GM18909 (cell line): ENCODE measurements at regions not wholly inside any gene's neighbourhood (a gene's known extent, or its start where the extent isn't known, plus 50 kb on each side); places are given as distances from the start of the nearest gene placed in this dataset.

Experiments
- ATAC-seq: cut with Tn5 transposase; IDR thresholded peaks from one replicate; pipeline ENCODE4 v1.9.1; 2021; ENCODE audit warnings: mild to moderate bottlenecking; ENCODE audit not compliant: unreplicated experiment, poor library complexity

GRCh38 chr2:128521482-128521881 is 202.8 kb upstream of the HS6ST1 start:
- ATAC-seq: no peak

- ATAC-seq: no peak
These were observed 204.2 kb upstream of the HS6ST1 start for GRCh38 chr2:128522829-128523228.

GRCh38 chr2:128523457-128523856 is 204.8 kb upstream of the HS6ST1 start:
- ATAC-seq: no peak

GRCh38 chr2:128524183-128524582 is 205.5 kb upstream of the HS6ST1 start:
- ATAC-seq: no peak

GRCh38 chr2:128525653-128526052 is 207.0 kb upstream of the HS6ST1 start:
- no peak for ATAC-seq

- ATAC-seq: no peak
These were observed 207.8 kb upstream of the HS6ST1 start for GRCh38 chr2:128526455-128526976.

GRCh38 chr2:128528133-128528532 is 209.5 kb upstream of the HS6ST1 start:
- ATAC-seq: no peak

GRCh38 chr2:128530025-128530573 is 211.4 kb upstream of the HS6ST1 start:
- ATAC-seq: no peak

GRCh38 chr2:128531856-128532255 is 213.2 kb upstream of the HS6ST1 start:
- no peak for ATAC-seq

GRCh38 chr2:128533101-128533500 is 214.4 kb upstream of the HS6ST1 start:
- no peak for ATAC-seq

- ATAC-seq: no peak
These were observed 216.2 kb upstream of the HS6ST1 start for GRCh38 chr2:128534688-128535392.

- ATAC-seq: no peak
These were observed 217.3 kb upstream of the HS6ST1 start for GRCh38 chr2:128535953-128536352.

GRCh38 chr2:128536925-128537620 is 218.4 kb upstream of the HS6ST1 start:
- ATAC-seq: no peak

GRCh38 chr2:128537646-128538045 is 219.0 kb upstream of the HS6ST1 start:
- ATAC-seq: no peak

- ATAC-seq: no peak
These were observed 219.7 kb upstream of the HS6ST1 start for GRCh38 chr2:128538396-128538795.

- no peak for ATAC-seq
These were observed 222.0 kb upstream of the HS6ST1 start for GRCh38 chr2:128540670-128541069.

GRCh38 chr2:128541448-128541847 is 222.8 kb upstream of the HS6ST1 start:
- no peak for ATAC-seq

GRCh38 chr2:128543036-128543435 is 224.4 kb upstream of the HS6ST1 start:
- ATAC-seq: no peak

GRCh38 chr2:128543646-128544045 is 225.0 kb upstream of the HS6ST1 start:
- ATAC-seq: no peak

- no peak for ATAC-seq
These were observed 225.8 kb upstream of the HS6ST1 start for GRCh38 chr2:128544321-128545037.

GRCh38 chr2:128545085-128545484 is 226.4 kb upstream of the HS6ST1 start:
- ATAC-seq: no peak
